ENCODE measurements at regions not wholly inside any gene's neighbourhood (a gene's known extent, or its start where the extent isn't known, plus 50 kb on each side); places are given as distances from the start of the nearest gene placed in this dataset.

- no peak overlapping the region for H3K4me3 ChIP-seq (ENCODE audit: low read depth, low read length)
- no peak for DNase-seq (ENCODE audit: low read depth)
- TF ChIP-seq POLR2A (IDR thresholded peaks at IDR 0.05; ENCODE audit: extremely low read depth, insufficient read length) (no peak), CTCF (IDR thresholded peaks at IDR 0.05; ENCODE audit: low read depth, low read length) (no peak), MAX (IDR thresholded peaks at IDR 0.05; ENCODE audit: low read depth, low read length) (no peak), MYC (IDR thresholded peaks at IDR 0.05; ENCODE audit: low read depth, low read length) (no peak)
These were observed 102.5 kb upstream of the GABRA2 start for GRCh38 chr4:46492394-46492793.

GRCh38 chr4:46491455-46491854 is 101.5 kb upstream of the GABRA2 start:
- H3K4me3 ChIP-seq (ENCODE audit: low read depth, low read length) = no peak overlapping the region
- DNase-seq (ENCODE audit: low read depth) = no peak
- TF ChIP-seq MAX (IDR thresholded peaks at IDR 0.05; ENCODE audit: low read depth, low read length) (no peak), CTCF (IDR thresholded peaks at IDR 0.05; ENCODE audit: low read depth, low read length) (no peak), POLR2A (IDR thresholded peaks at IDR 0.05; ENCODE audit: extremely low read depth, insufficient read length) (no peak), MYC (IDR thresholded peaks at IDR 0.05; ENCODE audit: low read depth, low read length) (no peak)

- TF ChIP-seq MYC (IDR thresholded peaks at IDR 0.05; ENCODE audit: low read depth, low read length) = no peak
- TF ChIP-seq CTCF (IDR thresholded peaks at IDR 0.05; ENCODE audit: low read depth, low read length) = no peak
- TF ChIP-seq MAX (IDR thresholded peaks at IDR 0.05; ENCODE audit: low read depth, low read length) = no peak
- TF ChIP-seq POLR2A (IDR thresholded peaks at IDR 0.05; ENCODE audit: extremely low read depth, insufficient read length) = no peak
- H3K4me3 ChIP-seq (ENCODE audit: low read depth, low read length) = no peak overlapping the region
- DNase-seq (ENCODE audit: low read depth) = no peak
These were observed 95.0 kb upstream of the GABRA2 start for GRCh38 chr4:46484881-46485280.

GRCh38 chr4:46462733-46463132 is 72.8 kb upstream of the GABRA2 start:
- H3K4me3 ChIP-seq (ENCODE audit: low read depth, low read length) = no peak overlapping the region
- TF ChIP-seq CTCF (IDR thresholded peaks at IDR 0.05; ENCODE audit: low read depth, low read length) (no peak), MAX (IDR thresholded peaks at IDR 0.05; ENCODE audit: low read depth, low read length) (no peak), POLR2A (IDR thresholded peaks at IDR 0.05; ENCODE audit: extremely low read depth, insufficient read length) (no peak), MYC (IDR thresholded peaks at IDR 0.05; ENCODE audit: low read depth, low read length) (no peak)
- no peak for DNase-seq (ENCODE audit: low read depth)

GRCh38 chr4:46459308-46459707 is 69.4 kb upstream of the GABRA2 start:
- no peak overlapping the region for H3K4me3 ChIP-seq (ENCODE audit: low read depth, low read length)
- DNase-seq (ENCODE audit: low read depth) = no peak
- TF ChIP-seq CTCF (IDR thresholded peaks at IDR 0.05; ENCODE audit: low read depth, low read length) (no peak), MYC (IDR thresholded peaks at IDR 0.05; ENCODE audit: low read depth, low read length) (no peak), POLR2A (IDR thresholded peaks at IDR 0.05; ENCODE audit: extremely low read depth, insufficient read length) (no peak), MAX (IDR thresholded peaks at IDR 0.05; ENCODE audit: low read depth, low read length) (no peak)

- no peak overlapping the region for H3K4me3 ChIP-seq (ENCODE audit: low read depth, low read length)
- DNase-seq (ENCODE audit: low read depth) = no peak
- TF ChIP-seq CTCF (IDR thresholded peaks at IDR 0.05; ENCODE audit: low read depth, low read length) (no peak), POLR2A (IDR thresholded peaks at IDR 0.05; ENCODE audit: extremely low read depth, insufficient read length) (no peak), MAX (IDR thresholded peaks at IDR 0.05; ENCODE audit: low read depth, low read length) (no peak), MYC (IDR thresholded peaks at IDR 0.05; ENCODE audit: low read depth, low read length) (no peak)
These were observed 60.6 kb upstream of the GABRA2 start for GRCh38 chr4:46450556-46450955.

All from NB4 (cell line).